Retina (tissue), 1 donor: ENCODE measurements at regions not wholly inside any gene's neighbourhood (a gene's known extent, or its start where the extent isn't known, plus 50 kb on each side); places are given as distances from the start of the nearest gene placed in this dataset.
"Not testable (repeated sequence)": the region's sequence is repeated elsewhere in the genome, so short reads cannot be mapped to it uniquely, and the experiment has no call there.

ENCODE experiments used
- DNase-seq: peaks from one replicate; pipeline ENCODE4 v3.0.0-alpha.2; 2016

- DNase-seq: no peak
Observed at GRCh38 chr1:188122646-188123045, 1293.9 kb downstream of the PLA2G4A start.

GRCh38 chr1:188127507-188127906 is 1298.8 kb downstream of the PLA2G4A start:
- DNase-seq: no peak

GRCh38 chr1:188128761-188129160 is 1300.0 kb downstream of the PLA2G4A start:
- no peak for DNase-seq

- no peak for DNase-seq
Observed at GRCh38 chr1:188129856-188130838, 1301.4 kb downstream of the PLA2G4A start.

- no peak for DNase-seq
Observed at GRCh38 chr1:188137221-188137620, 1308.5 kb downstream of the PLA2G4A start.

- no peak for DNase-seq
Observed at GRCh38 chr1:188140958-188141357, 1312.2 kb downstream of the PLA2G4A start.

GRCh38 chr1:188154196-188154595 is 1325.4 kb downstream of the PLA2G4A start:
- no peak for DNase-seq

GRCh38 chr1:188154761-188155160 is 1326.0 kb downstream of the PLA2G4A start:
- DNase-seq: no peak

GRCh38 chr1:188155261-188155660 is 1326.5 kb downstream of the PLA2G4A start:
- no peak for DNase-seq

- DNase-seq: no peak
Observed at GRCh38 chr1:188164459-188164858, 1335.7 kb downstream of the PLA2G4A start.

- no peak for DNase-seq
Observed at GRCh38 chr1:188166654-188167053, 1337.9 kb downstream of the PLA2G4A start.

GRCh38 chr1:188169971-188170370 is 1341.2 kb downstream of the PLA2G4A start:
- no peak for DNase-seq

- peak; percentile 16 for DNase-seq
Observed at GRCh38 chr1:188170411-188170810, 1341.7 kb downstream of the PLA2G4A start.

GRCh38 chr1:188170935-188171334 is 1342.2 kb downstream of the PLA2G4A start:
- DNase-seq: no peak

- DNase-seq: not testable (repeated sequence)
Observed at GRCh38 chr1:188182063-188182462, 1353.3 kb downstream of the PLA2G4A start.

- DNase-seq: no peak
Observed at GRCh38 chr1:188188317-188188716, 1359.6 kb downstream of the PLA2G4A start.

- DNase-seq: no peak
Observed at GRCh38 chr1:188194916-188195315, 1366.2 kb downstream of the PLA2G4A start.

GRCh38 chr1:188218289-188218688 is 1389.5 kb downstream of the PLA2G4A start:
- no peak for DNase-seq

- no peak for DNase-seq
Observed at GRCh38 chr1:188220051-188220450, 1391.3 kb downstream of the PLA2G4A start.

- no peak for DNase-seq
Observed at GRCh38 chr1:188224263-188224662, 1395.5 kb downstream of the PLA2G4A start.

- DNase-seq: no peak
Observed at GRCh38 chr1:188225975-188226374, 1397.2 kb downstream of the PLA2G4A start.

- no peak for DNase-seq
Observed at GRCh38 chr1:188228623-188229022, 1399.9 kb downstream of the PLA2G4A start.

GRCh38 chr1:188237573-188238348 is 1409.0 kb downstream of the PLA2G4A start:
- DNase-seq: no peak
